ENCODE measurements at regions not wholly inside any gene's neighbourhood (a gene's known extent, or its start where the extent isn't known, plus 50 kb on each side); places are given as distances from the start of the nearest gene placed in this dataset.

GRCh38 chr1:209045331-209046057, 538.0 kb upstream of the CAMK1G start:
- no peak overlapping the region for H3K4me3 ChIP-seq (ENCODE audit: low read depth, low read length)
- DNase-seq (ENCODE audit: low read depth) = no peak

GRCh38 chr1:209046058-209046417, 537.5 kb upstream of the CAMK1G start:
- no peak overlapping the region for H3K4me3 ChIP-seq (ENCODE audit: low read depth, low read length)
- no peak for DNase-seq (ENCODE audit: low read depth)

DNA sequence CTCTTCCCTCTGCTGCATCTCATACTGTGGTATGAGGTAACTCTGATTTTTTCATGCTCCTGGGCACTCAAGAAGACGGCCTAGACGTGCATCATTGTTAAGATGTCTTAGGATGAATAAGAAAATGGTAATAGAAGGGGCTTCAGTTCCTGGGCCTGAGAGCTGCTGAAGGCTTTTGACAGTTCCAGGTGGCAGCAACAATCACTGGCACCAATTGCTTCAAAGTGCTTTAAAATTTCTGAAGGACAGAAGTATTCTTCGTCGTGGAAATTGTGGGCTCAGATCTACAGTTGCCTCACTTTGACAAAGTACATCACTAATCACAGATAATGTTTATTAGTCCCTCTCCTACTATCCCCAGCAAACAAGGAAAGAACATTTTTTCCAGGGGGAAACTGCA, 536.6 kb upstream of the CAMK1G start:
- DNase-seq (ENCODE audit: low read depth) = no peak

DNA sequence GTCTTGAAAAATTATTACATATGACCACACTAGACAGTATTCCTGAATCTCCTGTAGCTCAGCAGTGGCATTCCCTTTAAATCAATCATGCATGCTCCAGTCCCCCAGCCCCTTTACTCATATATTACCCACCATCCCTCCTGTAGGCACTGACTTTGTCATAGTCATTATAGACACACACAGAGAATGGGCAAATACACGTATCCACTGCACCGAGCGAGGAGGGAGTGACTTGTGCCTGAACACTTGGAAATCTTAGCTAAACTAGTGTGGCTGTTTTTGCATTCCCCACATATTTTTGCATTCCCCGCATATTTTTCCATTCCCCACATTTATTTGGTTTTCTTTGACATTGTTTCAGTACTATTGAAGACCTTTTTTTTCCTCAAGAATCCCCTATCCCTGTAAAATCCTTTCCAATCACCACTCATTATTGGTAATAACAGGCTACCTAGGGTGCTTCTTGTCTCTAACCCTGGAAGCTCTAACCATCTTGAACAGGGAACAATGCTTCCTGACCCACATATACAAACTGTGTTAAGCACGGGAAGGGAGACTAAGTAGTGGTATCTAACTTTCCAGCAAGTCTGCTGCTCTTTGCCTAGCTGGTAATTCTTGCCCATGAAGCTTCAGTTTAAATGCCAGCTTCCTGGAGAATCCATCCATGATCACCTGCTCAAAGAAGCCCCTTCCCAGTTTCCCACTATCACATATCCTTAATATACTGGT, 534.4 kb upstream of the CAMK1G start:
- H3K4me3 ChIP-seq (ENCODE audit: low read depth, low read length) = no peak overlapping the region
- DNase-seq (ENCODE audit: low read depth) = no peak

More for the DNA sequence above, 536.6 kb upstream of the CAMK1G start:
- no peak overlapping the region for H3K4me3 ChIP-seq (ENCODE audit: low read depth, low read length)

GRCh38 chr1:209051570-209051969, 531.9 kb upstream of the CAMK1G start:
- no peak for DNase-seq (ENCODE audit: low read depth)
- H3K4me3 ChIP-seq (ENCODE audit: low read depth, low read length) = no peak overlapping the region

DNA sequence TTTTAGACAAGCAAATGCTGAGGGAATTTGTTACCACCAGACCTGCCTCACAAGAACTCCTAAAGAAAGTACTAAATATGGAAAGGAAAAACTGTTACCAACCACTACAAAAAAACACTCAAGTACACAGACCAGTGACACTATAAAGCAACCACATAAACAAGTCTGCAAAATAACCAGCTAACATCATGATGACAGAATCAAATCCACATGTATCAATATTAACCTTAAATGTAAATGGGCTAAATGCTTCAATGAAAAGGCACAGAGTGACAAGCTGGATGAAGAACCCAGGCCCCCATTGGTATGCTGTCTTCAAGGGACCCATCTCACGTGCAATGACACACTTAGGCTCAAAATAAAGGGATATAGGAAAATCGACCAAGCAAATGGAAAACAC, 529.9 kb upstream of the CAMK1G start:
- H3K4me3 ChIP-seq (ENCODE audit: low read depth, low read length) = no peak overlapping the region
- no peak for DNase-seq (ENCODE audit: low read depth)

DNA sequence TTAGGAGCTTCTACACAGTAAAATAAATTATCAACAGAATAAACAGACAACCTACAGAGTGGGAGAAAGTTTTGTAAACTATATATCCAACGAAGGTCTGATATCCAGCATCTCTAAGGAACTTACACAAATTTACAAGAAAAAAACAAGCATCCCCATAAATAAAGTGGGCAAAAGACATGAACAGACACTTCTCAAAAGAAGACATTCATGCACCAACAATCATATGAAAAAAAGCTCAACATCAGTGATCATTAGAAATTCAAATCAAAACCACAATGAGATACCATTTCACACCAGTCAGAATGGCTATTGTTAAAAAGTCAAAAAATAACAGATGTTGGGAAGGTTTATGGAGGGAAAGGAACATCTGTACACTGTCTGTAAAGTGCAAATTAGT, 526.4 kb upstream of the CAMK1G start:
- H3K4me3 ChIP-seq (ENCODE audit: low read depth, low read length) = no peak overlapping the region
- DNase-seq (ENCODE audit: low read depth) = no peak

DNA sequence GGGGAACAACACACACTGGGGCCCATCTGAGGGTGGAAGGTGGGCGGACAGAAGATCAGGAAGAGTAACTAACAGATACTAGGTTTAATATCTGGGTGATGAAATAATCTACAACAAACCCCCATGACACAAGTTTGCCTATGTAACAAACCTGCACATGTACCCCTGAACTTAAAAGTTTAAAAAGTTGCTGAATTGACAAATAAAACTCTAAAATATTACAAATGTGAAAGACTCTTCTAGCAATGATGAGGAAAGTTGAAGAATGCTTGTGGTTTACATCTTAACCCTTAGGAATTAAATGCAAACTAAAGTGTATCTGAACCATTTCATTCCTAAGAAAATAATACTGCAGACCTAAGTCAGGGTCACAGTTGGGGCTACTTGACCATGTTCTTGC, 525.6 kb upstream of the CAMK1G start:
- DNase-seq (ENCODE audit: low read depth) = no peak
- no peak overlapping the region for H3K4me3 ChIP-seq (ENCODE audit: low read depth, low read length)

GRCh38 chr1:209059376-209059775, 524.1 kb upstream of the CAMK1G start:
- DNase-seq (ENCODE audit: low read depth) = no peak
- H3K4me3 ChIP-seq (ENCODE audit: low read depth, low read length) = no peak overlapping the region

GRCh38 chr1:209059981-209060380, 523.5 kb upstream of the CAMK1G start:
- DNase-seq (ENCODE audit: low read depth) = no peak
- H3K4me3 ChIP-seq (ENCODE audit: low read depth, low read length) = no peak overlapping the region

DNA sequence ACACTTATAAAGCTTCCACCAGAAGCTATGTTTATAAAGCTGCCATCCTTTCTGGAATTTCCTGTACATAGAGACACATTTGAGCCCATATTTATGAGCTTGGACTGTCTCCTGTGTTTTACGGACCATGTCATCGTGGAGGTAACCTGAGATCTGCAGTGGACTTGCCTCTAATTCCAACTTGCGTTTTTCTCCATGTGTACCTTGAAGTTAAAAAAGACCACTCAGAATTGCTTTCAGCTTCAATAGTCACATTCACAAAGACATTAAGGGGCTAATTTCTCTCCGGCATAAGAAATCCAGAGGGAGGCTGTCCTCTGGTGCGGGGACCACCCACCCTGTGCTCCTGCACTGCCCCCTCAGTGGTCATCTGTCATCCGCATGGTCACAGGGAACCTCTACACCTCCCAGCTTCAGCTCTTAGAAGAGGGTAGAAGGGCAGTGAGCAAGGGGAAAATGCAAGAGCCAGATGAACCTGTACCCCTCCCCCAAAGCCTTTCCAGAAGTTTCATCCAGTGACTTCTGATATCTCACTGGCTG, 521.4 kb upstream of the CAMK1G start:
- DNase-seq (ENCODE audit: low read depth) = no peak
- no peak overlapping the region for H3K4me3 ChIP-seq (ENCODE audit: low read depth, low read length)

DNA sequence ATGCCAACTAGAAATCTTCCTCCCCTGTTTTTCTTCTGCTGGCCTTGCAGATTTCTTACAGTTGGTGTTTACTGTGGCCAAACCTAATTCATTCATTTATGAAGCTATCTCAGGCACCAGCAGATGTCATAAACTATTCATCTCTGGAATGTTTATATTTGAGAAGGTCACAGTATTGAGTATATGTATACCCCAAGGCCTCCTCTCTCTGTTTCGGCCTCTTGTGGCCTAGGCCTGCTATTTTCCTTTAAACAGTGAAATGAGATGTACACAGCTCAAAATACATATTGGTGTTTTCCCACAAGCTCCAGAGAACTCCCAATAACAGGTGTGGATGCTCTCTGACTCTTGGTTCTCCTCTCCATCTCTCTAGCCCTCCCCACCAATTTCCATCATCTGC, 520.7 kb upstream of the CAMK1G start:
- no peak overlapping the region for H3K4me3 ChIP-seq (ENCODE audit: low read depth, low read length)
- no peak for DNase-seq (ENCODE audit: low read depth)

- no peak overlapping the region for H3K4me3 ChIP-seq (ENCODE audit: low read depth, low read length)
- DNase-seq (ENCODE audit: low read depth) = no peak
Measured at GRCh38 chr1:209063767-209064659, 519.5 kb upstream of the CAMK1G start.

DNA sequence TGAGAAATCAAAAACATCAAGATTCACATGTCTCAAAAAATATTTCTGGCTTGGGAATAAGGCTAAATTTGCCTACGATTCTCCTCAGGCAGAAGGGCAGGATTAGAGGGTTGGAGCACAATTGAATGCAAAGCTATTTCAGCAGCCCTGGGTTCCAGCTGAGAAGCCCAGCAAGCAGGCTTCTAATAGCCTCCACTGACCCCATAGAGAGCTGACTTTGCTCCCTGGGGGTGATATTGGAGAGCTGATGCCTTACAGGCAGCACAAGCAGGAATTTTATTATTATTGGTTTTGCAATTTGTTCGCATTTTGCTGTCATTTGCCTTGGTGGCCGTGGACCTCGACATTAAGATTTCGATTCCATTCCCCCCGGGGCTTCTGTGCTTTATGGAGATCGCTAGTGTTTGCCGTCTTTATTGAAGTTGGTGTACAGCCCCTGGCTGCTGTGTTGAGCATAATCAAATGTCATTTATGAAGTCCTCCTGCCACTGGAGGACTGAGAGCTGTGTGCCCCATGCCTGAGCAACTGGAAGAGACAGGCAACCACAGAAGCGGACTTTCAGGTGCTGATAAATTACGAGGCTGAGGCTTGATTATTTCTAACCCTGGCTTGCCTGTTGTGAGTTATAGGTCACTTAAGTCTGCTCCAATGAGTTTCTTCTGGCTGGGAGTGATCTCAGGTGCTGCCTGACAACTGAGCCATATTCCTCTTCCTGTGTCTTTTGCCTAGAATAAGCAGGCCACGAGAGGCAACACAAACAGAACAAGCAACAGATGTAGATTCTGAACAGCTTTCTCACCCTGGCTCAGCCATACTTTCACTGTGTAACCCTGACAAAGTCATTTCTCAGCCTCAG, 518.4 kb upstream of the CAMK1G start:
- no peak overlapping the region for H3K4me3 ChIP-seq (ENCODE audit: low read depth, low read length)
- no peak for DNase-seq (ENCODE audit: low read depth)

GRCh38 chr1:209072481-209072880, 511.0 kb upstream of the CAMK1G start:
- H3K4me3 ChIP-seq (ENCODE audit: low read depth, low read length) = no peak overlapping the region
- no peak for DNase-seq (ENCODE audit: low read depth)

- H3K4me3 ChIP-seq (ENCODE audit: low read depth, low read length) = no peak overlapping the region
- DNase-seq (ENCODE audit: low read depth) = no peak
Measured at GRCh38 chr1:209073879-209074278, 509.6 kb upstream of the CAMK1G start.

GRCh38 chr1:209074575-209075250, 508.8 kb upstream of the CAMK1G start:
- no peak overlapping the region for H3K4me3 ChIP-seq (ENCODE audit: low read depth, low read length)
- no peak for DNase-seq (ENCODE audit: low read depth)

- H3K4me3 ChIP-seq (ENCODE audit: low read depth, low read length) = no peak overlapping the region
- DNase-seq (ENCODE audit: low read depth) = no peak
Measured at GRCh38 chr1:209076688-209077087, 506.8 kb upstream of the CAMK1G start.
